ENCODE measurements at regions not wholly inside any gene's neighbourhood (a gene's known extent, or its start where the extent isn't known, plus 50 kb on each side); places are given as distances from the start of the nearest gene placed in this dataset.

- H3K27ac ChIP-seq (ENCODE audit: low read depth in 2 of 2, low read length in 1 of 2) = no peak overlapping the region
These were observed 1079.9 kb upstream of the CDH6 start for GRCh38 chr5:30113542-30113941.

GRCh38 chr5:30112867-30113266, 1080.6 kb upstream of the CDH6 start:
- H2AFZ ChIP-seq (ENCODE audit: low read depth) = no peak overlapping the region
- H3K9me3 ChIP-seq = no peaks in the 10 kb centered on the region
- no peaks in the 10 kb centered on the region for H3K79me2 ChIP-seq (ENCODE audit: insufficient read depth)
- H3K4me2 ChIP-seq = no peak overlapping the region
- no peaks in the 10 kb centered on the region for H4K20me1 ChIP-seq (ENCODE audit: insufficient read depth)
- ChIA-PET CTCF (interaction anchor here (1.0 kb wide), 1 partner anchor 9 kb away, joined by 4 read pairs; no protein-coding TSS in a partner anchor), POLR2A (no interaction called here)
- no peaks in the 10 kb centered on the region for H3F3A ChIP-seq (replicated peaks; ENCODE audit: insufficient read depth)
- no peaks in the 10 kb centered on the region for H3K27me3 ChIP-seq (ENCODE audit: insufficient read depth)
- H3K4me3 ChIP-seq (ENCODE audit: low read depth in 2 of 2, low read length in 1 of 2) = no peak overlapping the region
- H3K36me3 ChIP-seq (replicated peaks in 1 of 2; ENCODE audit: control insufficient read depth in 1 of 2, insufficient read depth in 2 of 2, low read length in 1 of 2) = no peaks in the 10 kb centered on the region
- H3K27ac ChIP-seq (ENCODE audit: low read depth in 2 of 2, low read length in 1 of 2) = no peak overlapping the region
- TF ChIP-seq, protein P1, sequence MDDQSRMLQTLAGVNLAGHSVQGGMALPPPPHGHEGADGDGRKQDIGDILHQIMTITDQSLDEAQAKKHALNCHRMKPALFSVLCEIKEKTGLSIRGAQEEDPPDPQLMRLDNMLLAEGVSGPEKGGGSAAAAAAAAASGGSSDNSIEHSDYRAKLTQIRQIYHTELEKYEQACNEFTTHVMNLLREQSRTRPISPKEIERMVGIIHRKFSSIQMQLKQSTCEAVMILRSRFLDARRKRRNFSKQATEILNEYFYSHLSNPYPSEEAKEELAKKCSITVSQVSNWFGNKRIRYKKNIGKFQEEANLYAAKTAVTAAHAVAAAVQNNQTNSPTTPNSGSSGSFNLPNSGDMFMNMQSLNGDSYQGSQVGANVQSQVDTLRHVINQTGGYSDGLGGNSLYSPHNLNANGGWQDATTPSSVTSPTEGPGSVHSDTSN (IDR thresholded peaks at IDR 0.05) = no peak
- no peak for TF ChIP-seq ELF1 (IDR thresholded peaks at IDR 0.05)
- no peak for TF ChIP-seq USF2 (IDR thresholded peaks at IDR 0.05; ENCODE audit: borderline replicate concordance, low read depth, low read length)
- no peak for DNase-seq
- no peaks in the 10 kb centered on the region for H3K4me1 ChIP-seq (ENCODE audit: control insufficient read depth in 1 of 2, insufficient read depth in 2 of 2, low read depth in 1 of 2, low read length in 1 of 2)
- H3K9ac ChIP-seq = no peak overlapping the region
- WGBS (ENCODE audit: low lambda C conversion rate) = 5% methylated on average over 2 of the region's 2 CpGs
- H3K9me2 ChIP-seq = no peaks in the 10 kb centered on the region

More at GRCh38 chr5:30113542-30113941, 1079.9 kb upstream of the CDH6 start:
- TF ChIP-seq MEF2A (IDR thresholded peaks at IDR 0.05; ENCODE audit: borderline replicate concordance, low read depth) (no peak), RCOR1 (IDR thresholded peaks at IDR 0.05; ENCODE audit: low read length) (no peak)
- Histone ChIP-seq H3F3A (replicated peaks; ENCODE audit: insufficient read depth) (no peaks in the 10 kb centered on the region), H3K4me3 (ENCODE audit: low read depth in 2 of 2, low read length in 1 of 2) (no peak overlapping the region), H3K9me2 (no peaks in the 10 kb centered on the region), H4K20me1 (ENCODE audit: insufficient read depth) (no peaks in the 10 kb centered on the region), H3K9ac (no peak overlapping the region), H3K9me3 (no peaks in the 10 kb centered on the region), H3K4me1 (ENCODE audit: control insufficient read depth in 1 of 2, insufficient read depth in 2 of 2, low read depth in 1 of 2, low read length in 1 of 2) (no peaks in the 10 kb centered on the region), H3K27me3 (ENCODE audit: insufficient read depth) (no peaks in the 10 kb centered on the region), H3K79me2 (ENCODE audit: insufficient read depth) (no peaks in the 10 kb centered on the region), H3K36me3 (replicated peaks in 1 of 2; ENCODE audit: control insufficient read depth in 1 of 2, insufficient read depth in 2 of 2, low read length in 1 of 2) (no peaks in the 10 kb centered on the region), H3K4me2 (no peak overlapping the region), H2AFZ (ENCODE audit: low read depth) (no peak overlapping the region)
- POLR2A ChIA-PET = no interaction called here
- CTCF ChIA-PET = interaction anchor here (1.0 kb wide), 1 partner anchor 9 kb away, joined by 4 read pairs; no protein-coding TSS in a partner anchor
- WGBS (ENCODE audit: low lambda C conversion rate) = 68% methylated on average over 4 of the region's 4 CpGs
- no peak for DNase-seq

DNA sequence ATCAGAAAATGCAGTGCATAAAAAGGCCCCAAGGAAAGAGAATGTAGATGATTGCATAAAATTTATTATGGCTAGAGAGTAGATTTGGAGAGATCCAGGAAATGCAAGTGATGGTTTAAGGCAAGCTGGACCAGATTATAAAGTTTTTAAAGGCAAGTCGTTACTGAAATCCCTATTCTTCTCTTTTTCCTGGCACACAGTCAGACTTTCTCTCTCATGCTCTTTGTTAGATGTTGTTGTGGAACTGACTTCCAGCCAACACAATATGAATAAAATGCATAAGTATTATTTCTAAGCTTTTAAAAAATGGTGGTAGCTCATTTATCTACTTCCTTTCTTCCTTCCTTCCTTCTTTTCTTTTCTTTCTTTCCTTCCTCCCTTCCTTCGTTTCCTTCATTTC, 1085.4 kb upstream of the CDH6 start:
- CTCF ChIA-PET = no interaction called here
- Histone ChIP-seq H2AFZ (ENCODE audit: low read depth) (no peak overlapping the region), H3K9ac (no peak overlapping the region), H3K27me3 (ENCODE audit: insufficient read depth) (no peaks in the 10 kb centered on the region), H3K27ac (ENCODE audit: low read depth in 2 of 2, low read length in 1 of 2) (no peak overlapping the region), H4K20me1 (ENCODE audit: insufficient read depth) (no peaks in the 10 kb centered on the region), H3K36me3 (replicated peaks in 1 of 2; ENCODE audit: control insufficient read depth in 1 of 2, insufficient read depth in 2 of 2, low read length in 1 of 2) (no peaks in the 10 kb centered on the region), H3K4me3 (ENCODE audit: low read depth in 2 of 2, low read length in 1 of 2) (no peak overlapping the region), H3K9me2 (no peaks in the 10 kb centered on the region), H3F3A (replicated peaks; ENCODE audit: insufficient read depth) (peaks cover 9% of the 10 kb centered on the region), H3K79me2 (ENCODE audit: insufficient read depth) (no peaks in the 10 kb centered on the region), H3K4me1 (ENCODE audit: control insufficient read depth in 1 of 2, insufficient read depth in 2 of 2, low read depth in 1 of 2, low read length in 1 of 2) (peaks cover 0 to 9% of the 10 kb centered on the region in 2 experiments; a peak in 1 of 4 replicates), H3K9me3 (no peaks in the 10 kb centered on the region), H3K4me2 (no peak overlapping the region)
- DNase-seq = no peak
- TF ChIP-seq FOXM1 (IDR thresholded peaks at IDR 0.05; ENCODE audit: low read depth) (no peak), REST (IDR thresholded peaks at IDR 0.05; ENCODE audit: low read depth, low read length) (no peak), EZH2phosphoT487 (IDR thresholded peaks at IDR 0.05; ENCODE audit: borderline replicate concordance, low read depth) (no peak), GABPA (IDR thresholded peaks at IDR 0.05; ENCODE audit: low read depth) (no peak), TCF12 (IDR thresholded peaks at IDR 0.05) (no peak), CTCF (IDR thresholded peaks at IDR 0.05) (no peak), EP300 (IDR thresholded peaks at IDR 0.05; ENCODE audit: borderline replicate concordance in 1 of 2, low read depth in 1 of 2, low read length in 1 of 2) (no peak), GATA2 (CRISPR knock-in tag; IDR thresholded peaks at IDR 0.05) (no peak), TEAD4 (IDR thresholded peaks at IDR 0.05; ENCODE audit: borderline replicate concordance, insufficient read depth) (no peak)
- TF ChIP-seq, protein P2, sequence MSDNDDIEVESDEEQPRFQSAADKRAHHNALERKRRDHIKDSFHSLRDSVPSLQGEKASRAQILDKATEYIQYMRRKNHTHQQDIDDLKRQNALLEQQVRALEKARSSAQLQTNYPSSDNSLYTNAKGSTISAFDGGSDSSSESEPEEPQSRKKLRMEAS (IDR thresholded peaks at IDR 0.05; ENCODE audit: low read depth) = no peak
- WGBS (ENCODE audit: low lambda C conversion rate) = 8% methylated on average over 2 of the region's 2 CpGs
- POLR2A ChIA-PET = no interaction called here

Measured in SK-N-SH (cell line).